Activated CD8-positive, alpha-beta T cell treated with anti-CD3 and anti-CD28 coated beads, Interleukin-2, amount 10 ng/mL, durations not matched to agents 7 days and 5 days (primary cell): ENCODE measurements at regions not wholly inside any gene's neighbourhood (a gene's known extent, or its start where the extent isn't known, plus 50 kb on each side); places are given as distances from the start of the nearest gene placed in this dataset.

Source experiments
- ATAC-seq: fragments of 150-1000 bp; cut with Tn5 transposase; one replicate; pipeline ENCODE4 v1.10.0; 2021; ENCODE audit warnings: moderate library complexity
- CTCF ChIA-PET: fragments of 350-600 bp; sonication (Branson Sonifier 250); formaldehyde crosslinking; loops from one replicate; lab custom pipeline; 2021; ENCODE audit warnings: antibody characterized with exemption; lab: Charles Lee
- POLR2A ChIA-PET: fragments of 350-600 bp; sonication (Branson Sonifier 250); formaldehyde crosslinking; loops from one replicate; lab custom pipeline; 2021; ENCODE audit warnings: antibody characterized with exemption; lab: Charles Lee
- DNase-seq: peaks from one replicate; pipeline ENCODE4 v3.0.0-alpha.2; 2020
- H3K27ac Mint-ChIP-seq: one replicate; pipeline ENCODE4 v1.8.0; 2021; ENCODE audit warnings: mild to moderate bottlenecking, mixed read lengths
- H3K27me3 Mint-ChIP-seq: one replicate; pipeline ENCODE4 v1.8.0; 2021; ENCODE audit warnings: low read depth, mixed read lengths
- H3K36me3 Mint-ChIP-seq: one replicate; pipeline ENCODE4 v1.8.0; 2021; ENCODE audit warnings: low read depth, mixed read lengths
- H3K4me1 Mint-ChIP-seq: one replicate; pipeline ENCODE4 v1.8.0; 2021; ENCODE audit warnings: low read depth, mixed read lengths
- H3K4me3 Mint-ChIP-seq: one replicate; pipeline ENCODE4 v1.8.0; 2021; ENCODE audit warnings: mild to moderate bottlenecking, mixed read lengths
- H3K9me3 Mint-ChIP-seq: one replicate; pipeline ENCODE4 v1.8.0; 2022; ENCODE audit warnings: mixed read lengths; ENCODE audit not compliant: insufficient read depth

GRCh38 chr12:30151831-30152230 is 368.1 kb upstream of the TMTC1 start:
- Mint-ChIP-seq H3K36me3 (no peaks in the 10 kb centered on the region), H3K9me3 (peaks cover 4% of the 10 kb centered on the region), H3K27me3 (no peaks in the 10 kb centered on the region), H3K4me3 (no peak overlapping the region), H3K4me1 (no peaks in the 10 kb centered on the region), H3K27ac (no peak overlapping the region)
- ATAC-seq (no peak), DNase-seq (no peak)
- POLR2A ChIA-PET, result no interaction called here
- CTCF ChIA-PET, result no interaction called here

GRCh38 chr12:30146561-30146960 is 362.8 kb upstream of the TMTC1 start:
- Mint-ChIP-seq H3K27me3 (no peaks in the 10 kb centered on the region), H3K4me3 (no peak overlapping the region), H3K36me3 (no peaks in the 10 kb centered on the region), H3K9me3 (peaks cover 4% of the 10 kb centered on the region), H3K4me1 (no peaks in the 10 kb centered on the region), H3K27ac (no peak overlapping the region)
- CTCF ChIA-PET, result no interaction called here
- ATAC-seq, result no peak
- POLR2A ChIA-PET, result no interaction called here
- DNase-seq, result no peak

GRCh38 chr12:30145684-30146032 is 361.9 kb upstream of the TMTC1 start:
- ChIA-PET POLR2A (no interaction called here), CTCF (no interaction called here)
- H3K4me1 Mint-ChIP-seq, result no peaks in the 10 kb centered on the region
- H3K36me3 Mint-ChIP-seq, result no peaks in the 10 kb centered on the region
- ATAC-seq (no peak), DNase-seq (no peak)
- peaks cover 1% of the 10 kb centered on the region for H3K9me3 Mint-ChIP-seq
- H3K27ac Mint-ChIP-seq, result no peak overlapping the region
- H3K4me3 Mint-ChIP-seq, result no peak overlapping the region
- H3K27me3 Mint-ChIP-seq, result no peaks in the 10 kb centered on the region

- DNase-seq (no peak), ATAC-seq (no peak)
- H3K9me3 Mint-ChIP-seq, result no peaks in the 10 kb centered on the region
- no peak overlapping the region for H3K27ac Mint-ChIP-seq
- ChIA-PET POLR2A (no interaction called here), CTCF (no interaction called here)
- H3K27me3 Mint-ChIP-seq, result no peaks in the 10 kb centered on the region
- H3K4me1 Mint-ChIP-seq, result no peaks in the 10 kb centered on the region
- H3K4me3 Mint-ChIP-seq, result no peak overlapping the region
- H3K36me3 Mint-ChIP-seq, result no peaks in the 10 kb centered on the region
Observed at GRCh38 chr12:30144777-30145683, 361.3 kb upstream of the TMTC1 start.

- Mint-ChIP-seq H3K27me3 (no peaks in the 10 kb centered on the region), H3K36me3 (no peaks in the 10 kb centered on the region), H3K4me1 (no peaks in the 10 kb centered on the region), H3K9me3 (no peaks in the 10 kb centered on the region), H3K4me3 (no peak overlapping the region), H3K27ac (no peak overlapping the region)
- no peak for ATAC-seq
- no peak for DNase-seq
- ChIA-PET CTCF (no interaction called here), POLR2A (no interaction called here)
Observed at GRCh38 chr12:30142301-30142700, 358.6 kb upstream of the TMTC1 start.

- Mint-ChIP-seq H3K9me3 (no peaks in the 10 kb centered on the region), H3K4me1 (no peaks in the 10 kb centered on the region), H3K27ac (no peak overlapping the region), H3K27me3 (no peaks in the 10 kb centered on the region), H3K4me3 (no peak overlapping the region), H3K36me3 (no peaks in the 10 kb centered on the region)
- no peak for ATAC-seq
- POLR2A ChIA-PET, result no interaction called here
- no peak for DNase-seq
- CTCF ChIA-PET, result no interaction called here
Observed at GRCh38 chr12:30138483-30138882, 354.7 kb upstream of the TMTC1 start.

GRCh38 chr12:30136696-30137095 is 353.0 kb upstream of the TMTC1 start:
- ChIA-PET CTCF (no interaction called here), POLR2A (no interaction called here)
- no peak for ATAC-seq
- Mint-ChIP-seq H3K9me3 (peaks cover 4% of the 10 kb centered on the region), H3K4me1 (no peaks in the 10 kb centered on the region), H3K36me3 (no peaks in the 10 kb centered on the region), H3K27ac (no peak overlapping the region), H3K4me3 (no peak overlapping the region), H3K27me3 (no peaks in the 10 kb centered on the region)
- DNase-seq, result no peak

GRCh38 chr12:30135776-30136175 is 352.0 kb upstream of the TMTC1 start:
- Mint-ChIP-seq H3K4me3 (no peak overlapping the region), H3K9me3 (peaks cover 6% of the 10 kb centered on the region), H3K27me3 (no peaks in the 10 kb centered on the region), H3K27ac (no peak overlapping the region), H3K4me1 (no peaks in the 10 kb centered on the region), H3K36me3 (no peaks in the 10 kb centered on the region)
- no peak for ATAC-seq
- ChIA-PET CTCF (no interaction called here), POLR2A (no interaction called here)
- DNase-seq, result no peak

- no peaks in the 10 kb centered on the region for H3K27me3 Mint-ChIP-seq
- ATAC-seq, result no peak
Observed at GRCh38 chr12:30134229-30134628, 350.5 kb upstream of the TMTC1 start.

GRCh38 chr12:30126944-30127343 is 343.2 kb upstream of the TMTC1 start:
- ATAC-seq, result no peak
- H3K4me1 Mint-ChIP-seq, result no peaks in the 10 kb centered on the region
- H3K9me3 Mint-ChIP-seq, result peaks cover 4% of the 10 kb centered on the region
- POLR2A ChIA-PET, result no interaction called here
- H3K4me3 Mint-ChIP-seq, result no peak overlapping the region
- no peaks in the 10 kb centered on the region for H3K27me3 Mint-ChIP-seq
- DNase-seq, result no peak
- H3K36me3 Mint-ChIP-seq, result no peaks in the 10 kb centered on the region
- CTCF ChIA-PET, result no interaction called here
- H3K27ac Mint-ChIP-seq, result no peak overlapping the region

More at GRCh38 chr12:30134229-30134628, 350.5 kb upstream of the TMTC1 start:
- DNase-seq, result no peak
- Mint-ChIP-seq H3K4me3 (no peak overlapping the region), H3K9me3 (peaks cover 6% of the 10 kb centered on the region), H3K4me1 (no peaks in the 10 kb centered on the region), H3K27ac (no peak overlapping the region), H3K36me3 (no peaks in the 10 kb centered on the region)
- ChIA-PET CTCF (interaction anchor here (0.7 kb wide), 1 partner anchor 1362 kb away, joined by 3 read pairs; no protein-coding TSS in a partner anchor), POLR2A (no interaction called here)

GRCh38 chr12:30120522-30120921 is 336.8 kb upstream of the TMTC1 start:
- Mint-ChIP-seq H3K27me3 (no peaks in the 10 kb centered on the region), H3K9me3 (peaks cover 6% of the 10 kb centered on the region), H3K27ac (no peak overlapping the region), H3K4me1 (no peaks in the 10 kb centered on the region), H3K36me3 (no peaks in the 10 kb centered on the region), H3K4me3 (no peak overlapping the region)
- ChIA-PET CTCF (no interaction called here), POLR2A (no interaction called here)
- no peak for ATAC-seq
- DNase-seq, result no peak

- Mint-ChIP-seq H3K4me1 (no peaks in the 10 kb centered on the region), H3K27me3 (no peaks in the 10 kb centered on the region), H3K27ac (no peak overlapping the region), H3K4me3 (no peak overlapping the region), H3K9me3 (peaks cover 6% of the 10 kb centered on the region), H3K36me3 (no peaks in the 10 kb centered on the region)
- ChIA-PET CTCF (no interaction called here), POLR2A (no interaction called here)
- DNase-seq (no peak), ATAC-seq (no peak)
Observed at GRCh38 chr12:30117483-30117882, 333.7 kb upstream of the TMTC1 start.

- DNase-seq, result no peak
- H3K36me3 Mint-ChIP-seq, result no peaks in the 10 kb centered on the region
- POLR2A ChIA-PET, result no interaction called here
- no peaks in the 10 kb centered on the region for H3K27me3 Mint-ChIP-seq
- H3K4me1 Mint-ChIP-seq, result no peaks in the 10 kb centered on the region
- H3K9me3 Mint-ChIP-seq, result no peaks in the 10 kb centered on the region
- no peak overlapping the region for H3K27ac Mint-ChIP-seq
- ATAC-seq, result no peak
- H3K4me3 Mint-ChIP-seq, result no peak overlapping the region
- CTCF ChIA-PET, result no interaction called here
Observed at GRCh38 chr12:30111719-30112118, 328.0 kb upstream of the TMTC1 start.
